ENCODE measurements at regions not wholly inside any gene's neighbourhood (a gene's known extent, or its start where the extent isn't known, plus 50 kb on each side); places are given as distances from the start of the nearest gene placed in this dataset.

GRCh38 chr9:82188817-82189216 lies 200.2 kb downstream of the SPATA31D1 start (continued):
- TF ChIP-seq ZBTB33 (CRISPR knock-in tag; IDR thresholded peaks at IDR 0.05) (no peak), ZZZ3 (IDR thresholded peaks at IDR 0.05) (no peak), NONO (IDR thresholded peaks at IDR 0.05; ENCODE audit: low read depth in 2 of 2, low read length in 1 of 2) (no peak)
- TF ChIP-seq, protein P1, sequence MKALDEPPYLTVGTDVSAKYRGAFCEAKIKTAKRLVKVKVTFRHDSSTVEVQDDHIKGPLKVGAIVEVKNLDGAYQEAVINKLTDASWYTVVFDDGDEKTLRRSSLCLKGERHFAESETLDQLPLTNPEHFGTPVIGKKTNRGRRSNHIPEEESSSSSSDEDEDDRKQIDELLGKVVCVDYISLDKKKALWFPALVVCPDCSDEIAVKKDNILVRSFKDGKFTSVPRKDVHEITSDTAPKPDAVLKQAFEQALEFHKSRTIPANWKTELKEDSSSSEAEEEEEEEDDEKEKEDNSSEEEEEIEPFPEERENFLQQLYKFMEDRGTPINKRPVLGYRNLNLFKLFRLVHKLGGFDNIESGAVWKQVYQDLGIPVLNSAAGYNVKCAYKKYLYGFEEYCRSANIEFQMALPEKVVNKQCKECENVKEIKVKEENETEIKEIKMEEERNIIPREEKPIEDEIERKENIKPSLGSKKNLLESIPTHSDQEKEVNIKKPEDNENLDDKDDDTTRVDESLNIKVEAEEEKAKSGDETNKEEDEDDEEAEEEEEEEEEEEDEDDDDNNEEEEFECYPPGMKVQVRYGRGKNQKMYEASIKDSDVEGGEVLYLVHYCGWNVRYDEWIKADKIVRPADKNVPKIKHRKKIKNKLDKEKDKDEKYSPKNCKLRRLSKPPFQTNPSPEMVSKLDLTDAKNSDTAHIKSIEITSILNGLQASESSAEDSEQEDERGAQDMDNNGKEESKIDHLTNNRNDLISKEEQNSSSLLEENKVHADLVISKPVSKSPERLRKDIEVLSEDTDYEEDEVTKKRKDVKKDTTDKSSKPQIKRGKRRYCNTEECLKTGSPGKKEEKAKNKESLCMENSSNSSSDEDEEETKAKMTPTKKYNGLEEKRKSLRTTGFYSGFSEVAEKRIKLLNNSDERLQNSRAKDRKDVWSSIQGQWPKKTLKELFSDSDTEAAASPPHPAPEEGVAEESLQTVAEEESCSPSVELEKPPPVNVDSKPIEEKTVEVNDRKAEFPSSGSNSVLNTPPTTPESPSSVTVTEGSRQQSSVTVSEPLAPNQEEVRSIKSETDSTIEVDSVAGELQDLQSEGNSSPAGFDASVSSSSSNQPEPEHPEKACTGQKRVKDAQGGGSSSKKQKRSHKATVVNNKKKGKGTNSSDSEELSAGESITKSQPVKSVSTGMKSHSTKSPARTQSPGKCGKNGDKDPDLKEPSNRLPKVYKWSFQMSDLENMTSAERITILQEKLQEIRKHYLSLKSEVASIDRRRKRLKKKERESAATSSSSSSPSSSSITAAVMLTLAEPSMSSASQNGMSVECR (CRISPR knock-in tag; IDR thresholded peaks at IDR 0.05), result no peak

Data from K562 (cell line).